ENCODE measurements at regions not wholly inside any gene's neighbourhood (a gene's known extent, or its start where the extent isn't known, plus 50 kb on each side); places are given as distances from the start of the nearest gene placed in this dataset.
A peak's percentile ranks its signal among the peaks of the same experiment; 100 is the strongest.

GRCh38 chr16:52597772-52598483 is 51.0 kb upstream of the TOX3 start (continued):
- TF ChIP-seq ZNF367 (CRISPR knock-in tag; IDR thresholded peaks at IDR 0.05; ENCODE audit: borderline replicate concordance) (no peak), DR1 (CRISPR knock-in tag; IDR thresholded peaks at IDR 0.05) (no peak), ZNF792 (CRISPR knock-in tag; IDR thresholded peaks at IDR 0.05) (0 out of 2 replicates have a peak, but pooled peaks have one; percentile 29), ZNF598 (CRISPR knock-in tag; IDR thresholded peaks at IDR 0.05; ENCODE audit: borderline replicate concordance) (no peak), ZNF121 (CRISPR knock-in tag; IDR thresholded peaks at IDR 0.05) (no peak), RXRA (CRISPR knock-in tag; IDR thresholded peaks at IDR 0.05) (no peak; the same call in 1 of the 2 replicates), FOXP4 (CRISPR knock-in tag; IDR thresholded peaks at IDR 0.05) (peak; percentile 92), ZNF777 (CRISPR knock-in tag; IDR thresholded peaks at IDR 0.05) (no peak), NFYC (CRISPR knock-in tag; IDR thresholded peaks at IDR 0.05) (peak; percentile 80), KLF16 (CRISPR knock-in tag; IDR thresholded peaks at IDR 0.05) (no peak; a peak in 1 of 4 replicates), ZNF782 (CRISPR knock-in tag; IDR thresholded peaks at IDR 0.05; ENCODE audit: borderline replicate concordance) (no peak), ZNF674 (CRISPR knock-in tag; IDR thresholded peaks at IDR 0.05; ENCODE audit: low read depth) (no peak), HMGXB4 (CRISPR knock-in tag; IDR thresholded peaks at IDR 0.05; ENCODE audit: borderline replicate concordance in 1 of 2, low read depth in 1 of 2) (peak in 1 of 2 experiments; percentile 34; a peak in 1 of 4 replicates), HHEX (CRISPR knock-in tag; IDR thresholded peaks at IDR 0.05) (peak; percentile 67; the same call in 1 of the 2 replicates), MEF2D (CRISPR knock-in tag; IDR thresholded peaks at IDR 0.05) (no peak; the same call in 1 of the 2 replicates), ZNF10 (CRISPR knock-in tag; IDR thresholded peaks at IDR 0.05; ENCODE audit: borderline replicate concordance, low read depth) (no peak), ZNF329 (CRISPR knock-in tag; IDR thresholded peaks at IDR 0.05; ENCODE audit: low read depth) (no peak), TIGD3 (CRISPR knock-in tag; IDR thresholded peaks at IDR 0.05; ENCODE audit: borderline replicate concordance) (no peak), MXD3 (CRISPR knock-in tag; IDR thresholded peaks at IDR 0.05) (no peak)
